Ovary (tissue), 3 donors: ENCODE measurements at regions not wholly inside any gene's neighbourhood (a gene's known extent, or its start where the extent isn't known, plus 50 kb on each side); places are given as distances from the start of the nearest gene placed in this dataset.

Experiments used
- EP300 ChIP-seq: sonication (generic); formaldehyde crosslinking; IDR thresholded peaks from one replicate; pipeline ENCODE4 v1.6.1; 2017; ENCODE audit warnings: antibody characterized with exemption
- TF ChIP-seq, protein P1 (sequence below), 3 donors: fragments of 450-650 bp in 2 of 3; fragments of 200-600 bp in 1 of 3; IDR thresholded peaks; one replicate each; pipeline versions ENCODE4 v1.5.1 to v1.8.0; 2016 to 2022; ENCODE audit warnings: antibody characterized with exemption in 3 of 3, mild to moderate bottlenecking in 1 of 3
- donor health status: DM: no; HTN: no; CAD: no.

- TF ChIP-seq, protein P1, sequence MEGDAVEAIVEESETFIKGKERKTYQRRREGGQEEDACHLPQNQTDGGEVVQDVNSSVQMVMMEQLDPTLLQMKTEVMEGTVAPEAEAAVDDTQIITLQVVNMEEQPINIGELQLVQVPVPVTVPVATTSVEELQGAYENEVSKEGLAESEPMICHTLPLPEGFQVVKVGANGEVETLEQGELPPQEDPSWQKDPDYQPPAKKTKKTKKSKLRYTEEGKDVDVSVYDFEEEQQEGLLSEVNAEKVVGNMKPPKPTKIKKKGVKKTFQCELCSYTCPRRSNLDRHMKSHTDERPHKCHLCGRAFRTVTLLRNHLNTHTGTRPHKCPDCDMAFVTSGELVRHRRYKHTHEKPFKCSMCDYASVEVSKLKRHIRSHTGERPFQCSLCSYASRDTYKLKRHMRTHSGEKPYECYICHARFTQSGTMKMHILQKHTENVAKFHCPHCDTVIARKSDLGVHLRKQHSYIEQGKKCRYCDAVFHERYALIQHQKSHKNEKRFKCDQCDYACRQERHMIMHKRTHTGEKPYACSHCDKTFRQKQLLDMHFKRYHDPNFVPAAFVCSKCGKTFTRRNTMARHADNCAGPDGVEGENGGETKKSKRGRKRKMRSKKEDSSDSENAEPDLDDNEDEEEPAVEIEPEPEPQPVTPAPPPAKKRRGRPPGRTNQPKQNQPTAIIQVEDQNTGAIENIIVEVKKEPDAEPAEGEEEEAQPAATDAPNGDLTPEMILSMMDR (IDR thresholded peaks at IDR 0.05), result no peak
- no peak for TF ChIP-seq EP300
Observed at GRCh38 chr6:91082311-91082832, 495.5 kb upstream of the MAP3K7 start.
